ENCODE measurements at regions not wholly inside any gene's neighbourhood (a gene's known extent, or its start where the extent isn't known, plus 50 kb on each side); places are given as distances from the start of the nearest gene placed in this dataset.

- TF ChIP-seq, protein P1, sequence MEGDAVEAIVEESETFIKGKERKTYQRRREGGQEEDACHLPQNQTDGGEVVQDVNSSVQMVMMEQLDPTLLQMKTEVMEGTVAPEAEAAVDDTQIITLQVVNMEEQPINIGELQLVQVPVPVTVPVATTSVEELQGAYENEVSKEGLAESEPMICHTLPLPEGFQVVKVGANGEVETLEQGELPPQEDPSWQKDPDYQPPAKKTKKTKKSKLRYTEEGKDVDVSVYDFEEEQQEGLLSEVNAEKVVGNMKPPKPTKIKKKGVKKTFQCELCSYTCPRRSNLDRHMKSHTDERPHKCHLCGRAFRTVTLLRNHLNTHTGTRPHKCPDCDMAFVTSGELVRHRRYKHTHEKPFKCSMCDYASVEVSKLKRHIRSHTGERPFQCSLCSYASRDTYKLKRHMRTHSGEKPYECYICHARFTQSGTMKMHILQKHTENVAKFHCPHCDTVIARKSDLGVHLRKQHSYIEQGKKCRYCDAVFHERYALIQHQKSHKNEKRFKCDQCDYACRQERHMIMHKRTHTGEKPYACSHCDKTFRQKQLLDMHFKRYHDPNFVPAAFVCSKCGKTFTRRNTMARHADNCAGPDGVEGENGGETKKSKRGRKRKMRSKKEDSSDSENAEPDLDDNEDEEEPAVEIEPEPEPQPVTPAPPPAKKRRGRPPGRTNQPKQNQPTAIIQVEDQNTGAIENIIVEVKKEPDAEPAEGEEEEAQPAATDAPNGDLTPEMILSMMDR (IDR thresholded peaks at IDR 0.05; ENCODE audit: control extremely low read depth in 1 of 3, insufficient read depth in 1 of 3, low read depth in 1 of 3, low read length in 3 of 3) = no peak
- TF ChIP-seq CEBPB (IDR thresholded peaks at IDR 0.05; ENCODE audit: low read depth, low read length) (no peak), KDM1A (IDR thresholded peaks at IDR 0.05; ENCODE audit: borderline replicate concordance, low read length) (no peak), ASH2L (IDR thresholded peaks at IDR 0.05; ENCODE audit: low read length) (no peak)
These were observed 263.1 kb upstream of the RXFP2 start (continued) for GRCh38 chr13:31476266-31476665.
